SK-N-SH (cell line): ENCODE measurements at regions not wholly inside any gene's neighbourhood (a gene's known extent, or its start where the extent isn't known, plus 50 kb on each side); places are given as distances from the start of the nearest gene placed in this dataset.

Experiments
- CTCF ChIA-PET: fragments of 300-600, 350-600 bp; formaldehyde crosslinking; extraction: SDS; loops from one replicate; lab custom pipeline; 2021; lab: Yijun Ruan, JAX
- POLR2A ChIA-PET: fragments of 350-600 bp; sonication (Branson Sonifier 250); formaldehyde crosslinking; extraction: SDS; loops from one replicate; lab custom pipeline; 2020; ENCODE audit warnings: antibody characterized with exemption, inconsistent platforms; lab: Yijun Ruan, JAX
- DNase-seq: peaks from one replicate; pipeline ENCODE4 v3.0.0; 2012
- H2AFZ ChIP-seq: fragments of 200-600 bp; sonication (generic); 2 replicates; pipeline ENCODE4 v1.8.1; 2016; ENCODE audit warnings: antibody characterized with exemption, mild to moderate bottlenecking, low read depth
- H3F3A ChIP-seq: fragments of 200-600 bp; sonication (generic); replicated peaks from 2 replicates; pipeline ENCODE3; 2016; ENCODE audit warnings: antibody characterized with exemption, mild to moderate bottlenecking; ENCODE audit not compliant: insufficient read depth
- H3K27ac ChIP-seq, 2 experiments: fragments of 200-500 bp in 1 of 2; fragments of 200-600 bp in 1 of 2; sonication (Bioruptor generic) in 1 of 2; sonication (generic), shearing (Covaris generic) in 1 of 2; 2 replicates each; pipeline versions ENCODE4 v1.5.1 to v1.6.1; 2014 to 2016; ENCODE audit warnings: low read depth in 2 of 2, inconsistent platforms in 1 of 2, low read length in 1 of 2, mild to moderate bottlenecking in 1 of 2, mixed read lengths in 1 of 2
- H3K27me3 ChIP-seq: fragments of 200-600 bp; sonication (generic), shearing (Covaris generic); 2 replicates; pipeline ENCODE4 v1.6.1; 2016; ENCODE audit warnings: mixed run types; ENCODE audit not compliant: insufficient read depth
- H3K36me3 ChIP-seq, 2 experiments: fragments of 200-500 bp in 1 of 2; fragments of 200-600 bp in 1 of 2; sonication (Bioruptor generic) in 1 of 2; sonication (generic) in 1 of 2; replicated peaks in 1 of 2; 2 replicates each; pipeline versions ENCODE3 to v1.5.1; 2014 to 2016; ENCODE audit warnings: low read length in 1 of 2, mild to moderate bottlenecking in 1 of 2; ENCODE audit not compliant: insufficient read depth in 2 of 2, control insufficient read depth in 1 of 2
- H3K4me1 ChIP-seq, 2 experiments: fragments of 200-500 bp in 1 of 2; fragments of 200-600 bp in 1 of 2; sonication (Bioruptor generic) in 1 of 2; sonication (generic), shearing (Covaris generic) in 1 of 2; 2 replicates each; pipeline versions ENCODE4 v1.5.1 to v1.6.1; 2014 to 2016; ENCODE audit warnings: low read depth in 1 of 2, low read length in 1 of 2, mixed run types in 1 of 2; ENCODE audit not compliant: insufficient read depth in 2 of 2, control insufficient read depth in 1 of 2
- H3K4me2 ChIP-seq: fragments of 200-600 bp; sonication (generic), shearing (Covaris generic); 2 replicates; pipeline ENCODE4 v1.6.1; 2017; ENCODE audit warnings: mixed run types
- H3K4me3 ChIP-seq, 2 experiments: fragments of 200-500 bp in 1 of 2; fragments of 200-600 bp in 1 of 2; sonication (Bioruptor generic) in 1 of 2; sonication (generic), shearing (Covaris generic) in 1 of 2; 2 replicates each; pipeline versions ENCODE4 v1.5.1 to v1.8.1; 2014 to 2016; ENCODE audit warnings: low read depth in 2 of 2, inconsistent platforms in 1 of 2, low read length in 1 of 2, mild to moderate bottlenecking in 1 of 2, mixed read lengths in 1 of 2, moderate library complexity in 1 of 2
- H3K79me2 ChIP-seq: fragments of 200-600 bp; sonication (generic); 2 replicates; pipeline ENCODE4 v1.8.1; 2017; ENCODE audit warnings: mild to moderate bottlenecking; ENCODE audit not compliant: insufficient read depth
- H3K9ac ChIP-seq: fragments of 200-600 bp; sonication (generic); 2 replicates; pipeline ENCODE4 v1.6.1; 2017; ENCODE audit warnings: mixed run types
- H3K9me2 ChIP-seq: fragments of 200-600 bp; sonication (generic); 2 replicates; pipeline ENCODE4 v1.6.1; 2017; ENCODE audit warnings: mixed run types
- H3K9me3 ChIP-seq: fragments of 200-600 bp; sonication (generic); 2 replicates; pipeline ENCODE4 v1.6.1; 2017; ENCODE audit warnings: mixed run types, mild to moderate bottlenecking, moderate library complexity
- H4K20me1 ChIP-seq: fragments of 200-600 bp; sonication (generic); 2 replicates; pipeline ENCODE4 v1.6.1; 2017; ENCODE audit warnings: mild to moderate bottlenecking, mixed run types; ENCODE audit not compliant: insufficient read depth
- CHD2 ChIP-seq: fragments of 150-350 bp; IDR thresholded peaks from 2 replicates; pipeline ENCODE4 v1.6.1; 2018; ENCODE audit warnings: low read length; ENCODE audit not compliant: partially characterized antibody
- ELF1 ChIP-seq: IDR thresholded peaks from 2 replicates; pipeline ENCODE4 v1.4.0; 2012
- EP300 ChIP-seq, 2 experiments: IDR thresholded peaks; 2 replicates each; pipeline versions ENCODE4 v1.4.0 to v1.6.1; 2012; ENCODE audit warnings: borderline replicate concordance in 1 of 2, low read depth in 1 of 2, low read length in 1 of 2
- FOSL2 ChIP-seq: IDR thresholded peaks from 2 replicates; pipeline ENCODE4 v1.4.0; 2012; ENCODE audit warnings: low read depth, mild to moderate bottlenecking, moderate library complexity, borderline replicate concordance
- FOXJ3 ChIP-seq: sonication (generic); formaldehyde crosslinking; IDR thresholded peaks from 2 replicates; pipeline ENCODE4 v1.5.1; 2020; ENCODE audit warnings: mild to moderate bottlenecking, missing genetic modification reagents
- FOXM1 ChIP-seq: IDR thresholded peaks from 2 replicates; pipeline ENCODE4 v1.4.0; 2012; ENCODE audit warnings: low read depth, mild to moderate bottlenecking
- GABPA ChIP-seq: IDR thresholded peaks from 2 replicates; pipeline ENCODE4 v1.4.0; 2012; ENCODE audit warnings: low read depth, mild to moderate bottlenecking
- JUND ChIP-seq: IDR thresholded peaks from 2 replicates; pipeline ENCODE4 v1.4.0; 2012
- MEF2A ChIP-seq: IDR thresholded peaks from 2 replicates; pipeline ENCODE4 v1.4.0; 2012; ENCODE audit warnings: low read depth, borderline replicate concordance
- MXI1 ChIP-seq: IDR thresholded peaks from 2 replicates; pipeline ENCODE4 v1.6.1; 2012; ENCODE audit warnings: mild to moderate bottlenecking, low read depth, low read length, improper control_type of control experiment
- NFIC ChIP-seq: IDR thresholded peaks from 2 replicates; pipeline ENCODE4 v1.4.0; 2012; ENCODE audit warnings: borderline replicate concordance
- POLR2AphosphoS5 ChIP-seq: IDR thresholded peaks from 2 replicates; pipeline ENCODE4 v1.6.1; 2012; ENCODE audit warnings: low read depth, low read length
- RAD21 ChIP-seq: IDR thresholded peaks from 2 replicates; pipeline ENCODE4 v1.6.1; 2012; ENCODE audit warnings: mild to moderate bottlenecking, low read length
- RFX5 ChIP-seq: IDR thresholded peaks from 2 replicates; pipeline ENCODE4 v1.6.1; 2012; ENCODE audit warnings: mild to moderate bottlenecking, improper control_type of control experiment, low read length
- SIN3A ChIP-seq: IDR thresholded peaks from 2 replicates; pipeline ENCODE4 v1.6.1; 2012; ENCODE audit warnings: low read depth, mild to moderate bottlenecking, low read length, moderate library complexity, borderline replicate concordance
- SMC3 ChIP-seq: IDR thresholded peaks from 2 replicates; pipeline ENCODE4 v1.6.1; 2012; ENCODE audit warnings: low read depth, low read length, improper control_type of control experiment
- TAF1 ChIP-seq: IDR thresholded peaks from 2 replicates; pipeline ENCODE4 v1.6.1; 2012; ENCODE audit warnings: low read depth, mild to moderate bottlenecking, low read length, moderate library complexity, borderline replicate concordance
- TCF12 ChIP-seq: IDR thresholded peaks from 2 replicates; pipeline ENCODE4 v1.4.0; 2012
- YY1 ChIP-seq: IDR thresholded peaks from 2 replicates; pipeline ENCODE4 v1.4.0; 2012; ENCODE audit warnings: low read depth, mild to moderate bottlenecking
- WGBS: methylation state at CpG from one replicate; pipeline ENCODE4 v1.1.6; 2017; ENCODE audit warnings: low lambda C conversion rate; 5-methylcytosine and 5-hydroxymethylcytosine counted together
- TF ChIP-seq, protein P1 (sequence below): IDR thresholded peaks from 2 replicates; pipeline ENCODE4 v1.4.0; 2012; ENCODE audit warnings: low read depth
- TF ChIP-seq, protein P2 (sequence below): fragments of 200-600 bp; sonication (generic); IDR thresholded peaks from 2 replicates; pipeline ENCODE4 v1.6.1; 2017; ENCODE audit warnings: antibody characterized with exemption, mild to moderate bottlenecking, moderate library complexity
- TF ChIP-seq, protein P3 (sequence below): IDR thresholded peaks from 2 replicates; pipeline ENCODE4; 2012
- TF ChIP-seq, protein P4 (sequence below): IDR thresholded peaks from 2 replicates; pipeline ENCODE4 v1.4.0; 2012; ENCODE audit warnings: low read depth, borderline replicate concordance
- TF ChIP-seq, protein P5 (sequence below): IDR thresholded peaks from 2 replicates; pipeline ENCODE4 v1.6.1; 2012; ENCODE audit warnings: mild to moderate bottlenecking, low read depth, low read length, moderate library complexity

DNA sequence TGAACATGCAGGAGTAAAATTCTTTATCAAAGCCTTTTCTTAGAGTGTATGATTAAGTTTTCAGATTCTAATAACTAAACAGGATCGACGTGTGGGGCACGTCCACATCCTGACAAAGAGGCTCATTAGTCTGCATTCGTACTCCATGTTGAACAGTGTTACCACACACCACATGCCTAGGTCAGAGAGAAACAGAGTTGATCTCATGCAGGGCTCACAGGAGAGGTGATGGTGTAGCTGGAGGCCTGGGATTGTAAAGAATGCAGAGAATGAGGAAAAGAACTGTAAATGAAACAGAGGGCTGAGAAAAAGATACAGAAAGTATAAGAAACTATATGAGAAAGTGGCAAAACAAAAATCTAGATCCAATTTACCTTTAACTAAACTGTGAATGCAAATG lies 632.5 kb downstream of the BCL11A start:
- no peaks in the 10 kb centered on the region for H3K4me1 ChIP-seq
- no peak for DNase-seq
- H2AFZ ChIP-seq = no peak overlapping the region
- H3K79me2 ChIP-seq = no peaks in the 10 kb centered on the region
- CTCF ChIA-PET = no interaction called here
- no peak overlapping the region for H3K4me3 ChIP-seq
- no peaks in the 10 kb centered on the region for H3K9me3 ChIP-seq
- no peaks in the 10 kb centered on the region for H3K36me3 ChIP-seq
- no peaks in the 10 kb centered on the region for H3F3A ChIP-seq
- no peak overlapping the region for H3K27ac ChIP-seq
- 29% methylated on average over 4 of the region's 4 CpGs for WGBS
- H3K4me2 ChIP-seq = no peak overlapping the region
- TF ChIP-seq NFIC (no peak), FOXM1 (no peak), TAF1 (no peak), FOSL2 (no peak), MEF2A (no peak), MXI1 (no peak), SMC3 (no peak), CHD2 (no peak), SIN3A (no peak), RFX5 (no peak), EP300 (IDR thresholded peaks at IDR 0.05; ENCODE audit: borderline replicate concordance in 1 of 2, low read depth in 1 of 2, low read length in 1 of 2) (no peak), RAD21 (no peak), GABPA (no peak), POLR2AphosphoS5 (no peak), JUND (no peak), FOXJ3 (CRISPR knock-in tag) (no peak)
- TF ChIP-seq, protein P1, sequence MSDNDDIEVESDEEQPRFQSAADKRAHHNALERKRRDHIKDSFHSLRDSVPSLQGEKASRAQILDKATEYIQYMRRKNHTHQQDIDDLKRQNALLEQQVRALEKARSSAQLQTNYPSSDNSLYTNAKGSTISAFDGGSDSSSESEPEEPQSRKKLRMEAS = no peak
- TF ChIP-seq, protein P2, sequence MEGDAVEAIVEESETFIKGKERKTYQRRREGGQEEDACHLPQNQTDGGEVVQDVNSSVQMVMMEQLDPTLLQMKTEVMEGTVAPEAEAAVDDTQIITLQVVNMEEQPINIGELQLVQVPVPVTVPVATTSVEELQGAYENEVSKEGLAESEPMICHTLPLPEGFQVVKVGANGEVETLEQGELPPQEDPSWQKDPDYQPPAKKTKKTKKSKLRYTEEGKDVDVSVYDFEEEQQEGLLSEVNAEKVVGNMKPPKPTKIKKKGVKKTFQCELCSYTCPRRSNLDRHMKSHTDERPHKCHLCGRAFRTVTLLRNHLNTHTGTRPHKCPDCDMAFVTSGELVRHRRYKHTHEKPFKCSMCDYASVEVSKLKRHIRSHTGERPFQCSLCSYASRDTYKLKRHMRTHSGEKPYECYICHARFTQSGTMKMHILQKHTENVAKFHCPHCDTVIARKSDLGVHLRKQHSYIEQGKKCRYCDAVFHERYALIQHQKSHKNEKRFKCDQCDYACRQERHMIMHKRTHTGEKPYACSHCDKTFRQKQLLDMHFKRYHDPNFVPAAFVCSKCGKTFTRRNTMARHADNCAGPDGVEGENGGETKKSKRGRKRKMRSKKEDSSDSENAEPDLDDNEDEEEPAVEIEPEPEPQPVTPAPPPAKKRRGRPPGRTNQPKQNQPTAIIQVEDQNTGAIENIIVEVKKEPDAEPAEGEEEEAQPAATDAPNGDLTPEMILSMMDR = no peak
- POLR2A ChIA-PET = no interaction called here
- no peaks in the 10 kb centered on the region for H4K20me1 ChIP-seq
- no peak overlapping the region for H3K9ac ChIP-seq
- H3K9me2 ChIP-seq = no peaks in the 10 kb centered on the region
- H3K27me3 ChIP-seq = no peaks in the 10 kb centered on the region

DNA sequence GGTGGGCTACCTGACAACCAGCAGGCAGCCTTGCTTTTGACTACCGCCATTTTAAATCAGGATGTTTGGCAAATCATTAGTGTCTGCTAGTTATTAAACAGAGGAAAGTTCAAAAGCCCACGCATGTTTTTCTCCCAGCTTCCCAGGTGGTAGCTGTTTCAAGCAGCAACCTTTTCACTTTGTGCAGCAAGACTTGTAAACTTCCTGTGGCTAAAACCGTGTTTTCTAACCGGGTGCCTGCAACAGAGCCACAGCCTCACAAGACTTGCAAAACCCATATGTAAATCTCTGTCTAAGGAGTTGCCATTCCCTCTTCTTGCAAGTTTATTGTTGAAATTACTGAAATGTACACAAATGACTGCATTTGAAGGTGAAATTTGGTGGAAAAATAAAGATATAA lies 633.1 kb downstream of the BCL11A start:
- 42% methylated on average over 4 of the region's 4 CpGs for WGBS
- H3K27me3 ChIP-seq = no peaks in the 10 kb centered on the region
- no peak overlapping the region for H3K4me2 ChIP-seq
- no peaks in the 10 kb centered on the region for H3K36me3 ChIP-seq
- ChIA-PET CTCF (no interaction called here), POLR2A (no interaction called here)
- no peaks in the 10 kb centered on the region for H3K9me2 ChIP-seq
- H2AFZ ChIP-seq = no peak overlapping the region
- H3K4me1 ChIP-seq = no peaks in the 10 kb centered on the region
- no peaks in the 10 kb centered on the region for H3K79me2 ChIP-seq
- no peaks in the 10 kb centered on the region for H3F3A ChIP-seq
- no peak overlapping the region for H3K4me3 ChIP-seq
- no peaks in the 10 kb centered on the region for H3K9me3 ChIP-seq
- no peak overlapping the region for H3K9ac ChIP-seq
- H4K20me1 ChIP-seq = no peaks in the 10 kb centered on the region
- DNase-seq = no peak
- no peak overlapping the region for H3K27ac ChIP-seq
- TF ChIP-seq, protein P3, sequence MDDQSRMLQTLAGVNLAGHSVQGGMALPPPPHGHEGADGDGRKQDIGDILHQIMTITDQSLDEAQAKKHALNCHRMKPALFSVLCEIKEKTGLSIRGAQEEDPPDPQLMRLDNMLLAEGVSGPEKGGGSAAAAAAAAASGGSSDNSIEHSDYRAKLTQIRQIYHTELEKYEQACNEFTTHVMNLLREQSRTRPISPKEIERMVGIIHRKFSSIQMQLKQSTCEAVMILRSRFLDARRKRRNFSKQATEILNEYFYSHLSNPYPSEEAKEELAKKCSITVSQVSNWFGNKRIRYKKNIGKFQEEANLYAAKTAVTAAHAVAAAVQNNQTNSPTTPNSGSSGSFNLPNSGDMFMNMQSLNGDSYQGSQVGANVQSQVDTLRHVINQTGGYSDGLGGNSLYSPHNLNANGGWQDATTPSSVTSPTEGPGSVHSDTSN = no peak
- TF ChIP-seq YY1 (no peak), MXI1 (no peak), MEF2A (no peak), ELF1 (no peak), NFIC (no peak), TCF12 (no peak), FOSL2 (no peak)
- TF ChIP-seq, protein P4, sequence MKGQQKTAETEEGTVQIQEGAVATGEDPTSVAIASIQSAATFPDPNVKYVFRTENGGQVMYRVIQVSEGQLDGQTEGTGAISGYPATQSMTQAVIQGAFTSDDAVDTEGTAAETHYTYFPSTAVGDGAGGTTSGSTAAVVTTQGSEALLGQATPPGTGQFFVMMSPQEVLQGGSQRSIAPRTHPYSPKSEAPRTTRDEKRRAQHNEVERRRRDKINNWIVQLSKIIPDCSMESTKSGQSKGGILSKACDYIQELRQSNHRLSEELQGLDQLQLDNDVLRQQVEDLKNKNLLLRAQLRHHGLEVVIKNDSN = no peak
- TF ChIP-seq, protein P1 = no peak
- TF ChIP-seq, protein P5, sequence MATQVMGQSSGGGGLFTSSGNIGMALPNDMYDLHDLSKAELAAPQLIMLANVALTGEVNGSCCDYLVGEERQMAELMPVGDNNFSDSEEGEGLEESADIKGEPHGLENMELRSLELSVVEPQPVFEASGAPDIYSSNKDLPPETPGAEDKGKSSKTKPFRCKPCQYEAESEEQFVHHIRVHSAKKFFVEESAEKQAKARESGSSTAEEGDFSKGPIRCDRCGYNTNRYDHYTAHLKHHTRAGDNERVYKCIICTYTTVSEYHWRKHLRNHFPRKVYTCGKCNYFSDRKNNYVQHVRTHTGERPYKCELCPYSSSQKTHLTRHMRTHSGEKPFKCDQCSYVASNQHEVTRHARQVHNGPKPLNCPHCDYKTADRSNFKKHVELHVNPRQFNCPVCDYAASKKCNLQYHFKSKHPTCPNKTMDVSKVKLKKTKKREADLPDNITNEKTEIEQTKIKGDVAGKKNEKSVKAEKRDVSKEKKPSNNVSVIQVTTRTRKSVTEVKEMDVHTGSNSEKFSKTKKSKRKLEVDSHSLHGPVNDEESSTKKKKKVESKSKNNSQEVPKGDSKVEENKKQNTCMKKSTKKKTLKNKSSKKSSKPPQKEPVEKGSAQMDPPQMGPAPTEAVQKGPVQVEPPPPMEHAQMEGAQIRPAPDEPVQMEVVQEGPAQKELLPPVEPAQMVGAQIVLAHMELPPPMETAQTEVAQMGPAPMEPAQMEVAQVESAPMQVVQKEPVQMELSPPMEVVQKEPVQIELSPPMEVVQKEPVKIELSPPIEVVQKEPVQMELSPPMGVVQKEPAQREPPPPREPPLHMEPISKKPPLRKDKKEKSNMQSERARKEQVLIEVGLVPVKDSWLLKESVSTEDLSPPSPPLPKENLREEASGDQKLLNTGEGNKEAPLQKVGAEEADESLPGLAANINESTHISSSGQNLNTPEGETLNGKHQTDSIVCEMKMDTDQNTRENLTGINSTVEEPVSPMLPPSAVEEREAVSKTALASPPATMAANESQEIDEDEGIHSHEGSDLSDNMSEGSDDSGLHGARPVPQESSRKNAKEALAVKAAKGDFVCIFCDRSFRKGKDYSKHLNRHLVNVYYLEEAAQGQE = no peak
